CD14-positive monocyte (primary cell): ENCODE measurements at regions not wholly inside any gene's neighbourhood (a gene's known extent, or its start where the extent isn't known, plus 50 kb on each side); places are given as distances from the start of the nearest gene placed in this dataset.

Experiments
- DNase-seq, 3 donors: peaks; one replicate each; pipeline ENCODE4 v3.0.0-alpha.2; 2011 to 2022
- H2AFZ ChIP-seq: 2 replicates; pipeline ENCODE4 v1.6.0; 2012; ENCODE audit warnings: mild to moderate bottlenecking, low read depth, low read length, inconsistent platforms; ENCODE audit not compliant: insufficient read depth, poor library complexity, severe bottlenecking
- H3K27ac ChIP-seq, 2 donors: 1 replicate in 1 of 2; 2 replicates in 1 of 2; pipeline ENCODE4 v1.5.1; 2012 to 2013; ENCODE audit warnings: low read length in 2 of 2, control low read depth in 1 of 2, inconsistent platforms in 1 of 2, low read depth in 1 of 2, mild to moderate bottlenecking in 1 of 2
- H3K27me3 ChIP-seq, 2 donors: one replicate each; pipeline versions ENCODE4 v1.6.0 to v1.6.1; 2011 to 2013; ENCODE audit warnings: low read length in 2 of 2; ENCODE audit not compliant: control insufficient read depth in 2 of 2, insufficient read depth in 2 of 2
- H3K36me3 ChIP-seq, 2 donors: replicated peaks in 1 of 2; 1 replicate in 1 of 2; 2 replicates in 1 of 2; pipeline versions ENCODE4 v1.5.1 to v1.6.1; 2012 to 2013; ENCODE audit warnings: low read length in 2 of 2, control low read depth in 1 of 2, inconsistent platforms in 1 of 2, mild to moderate bottlenecking in 1 of 2; ENCODE audit not compliant: insufficient read depth in 2 of 2, control insufficient read depth in 1 of 2
- H3K4me1 ChIP-seq, 2 donors: 1 replicate in 1 of 2; 2 replicates in 1 of 2; pipeline versions ENCODE4 v1.5.1 to v1.6.1; 2012 to 2013; ENCODE audit warnings: low read length in 2 of 2, control low read depth in 1 of 2, inconsistent platforms in 1 of 2, mild to moderate bottlenecking in 1 of 2, moderate library complexity in 1 of 2; ENCODE audit not compliant: insufficient read depth in 2 of 2, control insufficient read depth in 1 of 2
- H3K4me2 ChIP-seq: replicated peaks from 2 replicates; pipeline ENCODE3; 2012; ENCODE audit warnings: low read length, moderate library complexity, mild to moderate bottlenecking; ENCODE audit not compliant: poor library complexity, severe bottlenecking; ENCODE audit errors: extremely low read depth
- H3K4me3 ChIP-seq, 3 experiments: fragments of 200-600 bp in 1 of 3; sonication (generic) in 1 of 3; replicated peaks in 1 of 3; 1 replicate in 2 of 3; 2 replicates in 1 of 3; pipeline ENCODE4 v1.5.1; 2011 to 2013; ENCODE audit warnings: low read length in 3 of 3, mild to moderate bottlenecking in 3 of 3, control low read depth in 2 of 3, low read depth in 2 of 3, inconsistent platforms in 1 of 3, moderate library complexity in 1 of 3
- H3K79me2 ChIP-seq: 2 replicates; pipeline ENCODE4 v1.6.0; 2012; ENCODE audit warnings: mild to moderate bottlenecking, control low read depth, inconsistent platforms, low read length, moderate library complexity; ENCODE audit not compliant: insufficient read depth
- H3K9ac ChIP-seq: 2 replicates; pipeline ENCODE4 v1.6.0; 2017; ENCODE audit warnings: low read length, mild to moderate bottlenecking; ENCODE audit not compliant: insufficient read depth, poor library complexity, severe bottlenecking
- H3K9me3 ChIP-seq, 2 donors: replicated peaks in 1 of 2; 1 replicate in 1 of 2; 2 replicates in 1 of 2; pipeline versions ENCODE4 v1.5.1 to v1.6.1; 2012 to 2013; ENCODE audit warnings: low read length in 2 of 2, control low read depth in 1 of 2; ENCODE audit not compliant: control insufficient read depth in 1 of 2, insufficient read depth in 1 of 2
- H4K20me1 ChIP-seq: 2 replicates; pipeline ENCODE4 v1.6.0; 2012; ENCODE audit warnings: mild to moderate bottlenecking, low read length, control low read depth, moderate library complexity; ENCODE audit not compliant: insufficient read depth
- H3K27ac Mint-ChIP-seq, 7 donors: one replicate each; pipeline ENCODE4 v1.8.0; 2020; ENCODE audit warnings: mild to moderate bottlenecking in 7 of 7, mixed read lengths in 7 of 7, moderate library complexity in 6 of 7, inconsistent platforms in 2 of 7
- H3K27me3 Mint-ChIP-seq, 3 donors: one replicate each; pipeline ENCODE4 v1.8.0; 2021 to 2022; ENCODE audit warnings: low read depth in 3 of 3, mild to moderate bottlenecking in 3 of 3, mixed read lengths in 3 of 3, moderate library complexity in 3 of 3, inconsistent platforms in 1 of 3
- H3K36me3 Mint-ChIP-seq, 2 donors: one replicate each; pipeline ENCODE4 v1.8.0; 2020; ENCODE audit warnings: mixed read lengths in 2 of 2, inconsistent platforms in 1 of 2, mild to moderate bottlenecking in 1 of 2
- H3K4me1 Mint-ChIP-seq: one replicate; pipeline ENCODE4 v1.8.0; 2020; ENCODE audit warnings: mild to moderate bottlenecking, mixed read lengths
- H3K4me3 Mint-ChIP-seq, 2 donors: one replicate each; pipeline ENCODE4 v1.8.0; 2020; ENCODE audit warnings: mild to moderate bottlenecking in 2 of 2, mixed read lengths in 2 of 2, moderate library complexity in 1 of 2
- H3K9me3 Mint-ChIP-seq, 7 donors: one replicate each; pipeline ENCODE4 v1.8.0; 2020 to 2022; ENCODE audit warnings: mixed read lengths in 7 of 7, mild to moderate bottlenecking in 6 of 7, moderate library complexity in 6 of 7, inconsistent platforms in 2 of 7
- WGBS: methylation state at CpG from one replicate; pipeline ENCODE4 v1.1.5; 2013; ENCODE audit warnings: missing lambda C conversion rate; ENCODE audit not compliant: insufficient coverage; 5-methylcytosine and 5-hydroxymethylcytosine counted together
- intact Hi-C, 2 donors: fragments of 100-400 bp; cut with micrococcal nuclease; formaldehyde crosslinking; loops; one replicate each; pipeline versions ENCODE4 v1.15.0 to v1.15.1; 2023
- TF ChIP-seq, protein P1 (sequence below): fragments of 200-600 bp; IDR thresholded peaks from one replicate; pipeline ENCODE4 v1.8.0; 2022; ENCODE audit warnings: antibody characterized with exemption, mild to moderate bottlenecking

DNA sequence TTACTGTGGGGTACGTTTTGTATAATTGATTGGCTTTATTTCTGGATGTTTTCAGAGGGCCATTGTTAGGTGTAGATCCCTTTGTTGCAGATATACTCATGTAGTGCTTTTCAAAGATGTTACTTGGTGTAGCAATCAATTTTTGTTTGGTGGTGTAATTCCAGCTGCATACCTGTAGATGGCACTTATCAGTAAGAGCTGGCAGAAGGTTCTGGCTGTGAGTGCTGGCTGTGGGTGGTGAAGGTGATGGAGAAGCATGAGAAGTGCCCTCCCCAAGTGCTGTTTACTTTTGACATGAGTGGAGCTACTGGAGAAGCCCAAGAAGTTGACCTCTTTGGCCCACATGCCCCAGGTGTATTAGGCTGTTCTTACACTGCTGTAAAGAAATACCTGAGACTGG is 1074.9 kb downstream of the FAM181B start:
- H3K36me3 Mint-ChIP-seq: no peaks in the 10 kb centered on the region
- Histone ChIP-seq H4K20me1 (no peaks in the 10 kb centered on the region), H3K27me3 (no peaks in the 10 kb centered on the region), H3K36me3 (no peaks in the 10 kb centered on the region), H2AFZ (no peak overlapping the region), H3K9me3 (no peaks in the 10 kb centered on the region), H3K4me2 (no peak overlapping the region), H3K4me1 (no peaks in the 10 kb centered on the region), H3K79me2 (no peaks in the 10 kb centered on the region), H3K9ac (no peak overlapping the region), H3K27ac (no peak overlapping the region), H3K4me3 (no peak overlapping the region)
- H3K9me3 Mint-ChIP-seq: peaks cover 0 to 4% (median 0%) of the 10 kb centered on the region in 7 donors
- no peak overlapping the region for H3K27ac Mint-ChIP-seq
- intact Hi-C loops: no loop called here
- no peak overlapping the region for H3K4me3 Mint-ChIP-seq
- no peaks in the 10 kb centered on the region for H3K4me1 Mint-ChIP-seq
- TF ChIP-seq, protein P1, sequence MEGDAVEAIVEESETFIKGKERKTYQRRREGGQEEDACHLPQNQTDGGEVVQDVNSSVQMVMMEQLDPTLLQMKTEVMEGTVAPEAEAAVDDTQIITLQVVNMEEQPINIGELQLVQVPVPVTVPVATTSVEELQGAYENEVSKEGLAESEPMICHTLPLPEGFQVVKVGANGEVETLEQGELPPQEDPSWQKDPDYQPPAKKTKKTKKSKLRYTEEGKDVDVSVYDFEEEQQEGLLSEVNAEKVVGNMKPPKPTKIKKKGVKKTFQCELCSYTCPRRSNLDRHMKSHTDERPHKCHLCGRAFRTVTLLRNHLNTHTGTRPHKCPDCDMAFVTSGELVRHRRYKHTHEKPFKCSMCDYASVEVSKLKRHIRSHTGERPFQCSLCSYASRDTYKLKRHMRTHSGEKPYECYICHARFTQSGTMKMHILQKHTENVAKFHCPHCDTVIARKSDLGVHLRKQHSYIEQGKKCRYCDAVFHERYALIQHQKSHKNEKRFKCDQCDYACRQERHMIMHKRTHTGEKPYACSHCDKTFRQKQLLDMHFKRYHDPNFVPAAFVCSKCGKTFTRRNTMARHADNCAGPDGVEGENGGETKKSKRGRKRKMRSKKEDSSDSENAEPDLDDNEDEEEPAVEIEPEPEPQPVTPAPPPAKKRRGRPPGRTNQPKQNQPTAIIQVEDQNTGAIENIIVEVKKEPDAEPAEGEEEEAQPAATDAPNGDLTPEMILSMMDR: peak; percentile 40
- DNase-seq: no peak
- peaks cover 0 to 2% (median 0%) of the 10 kb centered on the region in 3 donors for H3K27me3 Mint-ChIP-seq
- 57% methylated on average over 1 of the region's 1 CpG for WGBS

DNA sequence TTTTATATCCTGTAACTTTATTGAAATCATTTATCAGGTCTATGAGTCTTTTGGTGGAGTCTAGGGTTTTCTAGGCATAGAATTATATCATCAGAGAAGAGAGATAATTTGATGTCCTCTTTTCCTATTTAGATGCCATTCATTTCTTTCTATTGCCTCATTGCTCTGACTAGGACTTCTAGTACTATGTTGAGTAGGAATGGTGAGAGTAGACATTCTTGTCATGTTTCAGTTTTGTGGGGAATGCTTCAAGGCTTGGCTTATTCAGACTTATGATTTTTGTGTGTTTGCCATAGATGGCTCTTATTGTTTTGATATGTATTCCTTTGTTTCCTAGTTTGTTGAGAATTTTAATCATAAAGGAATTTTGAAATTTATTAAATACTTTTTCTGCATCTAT is 1078.3 kb downstream of the FAM181B start:
- peaks cover 0 to 4% (median 0%) of the 10 kb centered on the region in 7 donors for H3K9me3 Mint-ChIP-seq
- Histone ChIP-seq H3K4me1 (no peaks in the 10 kb centered on the region), H4K20me1 (no peaks in the 10 kb centered on the region), H3K27ac (no peak overlapping the region), H3K4me3 (no peak overlapping the region), H3K4me2 (no peak overlapping the region), H2AFZ (no peak overlapping the region), H3K36me3 (no peaks in the 10 kb centered on the region), H3K79me2 (no peaks in the 10 kb centered on the region), H3K9ac (no peak overlapping the region), H3K9me3 (no peaks in the 10 kb centered on the region), H3K27me3 (no peaks in the 10 kb centered on the region)
- no peak for DNase-seq
- no peak overlapping the region for H3K27ac Mint-ChIP-seq
- peaks cover 0 to 4% (median 2%) of the 10 kb centered on the region in 3 donors for H3K27me3 Mint-ChIP-seq
- H3K36me3 Mint-ChIP-seq: no peaks in the 10 kb centered on the region
- H3K4me1 Mint-ChIP-seq: no peaks in the 10 kb centered on the region
- H3K4me3 Mint-ChIP-seq: no peak overlapping the region
- TF ChIP-seq, protein P1: no peak
- intact Hi-C loops: no loop called here
